ENCODE measurements at regions not wholly inside any gene's neighbourhood (a gene's known extent, or its start where the extent isn't known, plus 50 kb on each side); places are given as distances from the start of the nearest gene placed in this dataset.
A peak's percentile ranks its signal among the peaks of the same experiment; 100 is the strongest.

- TF ChIP-seq ZNF532 (CRISPR knock-in tag; IDR thresholded peaks at IDR 0.05; ENCODE audit: borderline replicate concordance) (no peak), NFE2L1 (CRISPR knock-in tag; IDR thresholded peaks at IDR 0.05) (0 out of 2 replicates have a peak, but pooled peaks have one; percentile 33), HMGXB4 (CRISPR knock-in tag; IDR thresholded peaks at IDR 0.05) (no peak), TP53 (CRISPR knock-in tag; IDR thresholded peaks at IDR 0.05) (0 out of 2 replicates have a peak, but pooled peaks have one; percentile 58)
- TF ChIP-seq, protein P1, sequence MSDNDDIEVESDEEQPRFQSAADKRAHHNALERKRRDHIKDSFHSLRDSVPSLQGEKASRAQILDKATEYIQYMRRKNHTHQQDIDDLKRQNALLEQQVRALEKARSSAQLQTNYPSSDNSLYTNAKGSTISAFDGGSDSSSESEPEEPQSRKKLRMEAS (CRISPR knock-in tag; IDR thresholded peaks at IDR 0.05) = no peak
Observed at GRCh38 chrX:94400488-94400887, 726.5 kb downstream of the FAM133A start (continued).

- H3K4me3 Mint-ChIP-seq = no peak overlapping the region
- peaks cover 31% of the 10 kb centered on the region for H3K9me3 Mint-ChIP-seq
- DNase-seq (ENCODE audit: low spot score) (no peak), ATAC-seq (no peak)
- ChIA-PET POLR2A (no interaction called here), CTCF (no interaction called here)
- peaks cover 40% of the 10 kb centered on the region for H3K36me3 Mint-ChIP-seq
- H3K4me1 Mint-ChIP-seq = peaks cover 10% of the 10 kb centered on the region
- H3K27ac Mint-ChIP-seq = no peak overlapping the region
- H3K27me3 Mint-ChIP-seq (ENCODE audit: low read depth) = no peaks in the 10 kb centered on the region
- TF ChIP-seq, protein P2, sequence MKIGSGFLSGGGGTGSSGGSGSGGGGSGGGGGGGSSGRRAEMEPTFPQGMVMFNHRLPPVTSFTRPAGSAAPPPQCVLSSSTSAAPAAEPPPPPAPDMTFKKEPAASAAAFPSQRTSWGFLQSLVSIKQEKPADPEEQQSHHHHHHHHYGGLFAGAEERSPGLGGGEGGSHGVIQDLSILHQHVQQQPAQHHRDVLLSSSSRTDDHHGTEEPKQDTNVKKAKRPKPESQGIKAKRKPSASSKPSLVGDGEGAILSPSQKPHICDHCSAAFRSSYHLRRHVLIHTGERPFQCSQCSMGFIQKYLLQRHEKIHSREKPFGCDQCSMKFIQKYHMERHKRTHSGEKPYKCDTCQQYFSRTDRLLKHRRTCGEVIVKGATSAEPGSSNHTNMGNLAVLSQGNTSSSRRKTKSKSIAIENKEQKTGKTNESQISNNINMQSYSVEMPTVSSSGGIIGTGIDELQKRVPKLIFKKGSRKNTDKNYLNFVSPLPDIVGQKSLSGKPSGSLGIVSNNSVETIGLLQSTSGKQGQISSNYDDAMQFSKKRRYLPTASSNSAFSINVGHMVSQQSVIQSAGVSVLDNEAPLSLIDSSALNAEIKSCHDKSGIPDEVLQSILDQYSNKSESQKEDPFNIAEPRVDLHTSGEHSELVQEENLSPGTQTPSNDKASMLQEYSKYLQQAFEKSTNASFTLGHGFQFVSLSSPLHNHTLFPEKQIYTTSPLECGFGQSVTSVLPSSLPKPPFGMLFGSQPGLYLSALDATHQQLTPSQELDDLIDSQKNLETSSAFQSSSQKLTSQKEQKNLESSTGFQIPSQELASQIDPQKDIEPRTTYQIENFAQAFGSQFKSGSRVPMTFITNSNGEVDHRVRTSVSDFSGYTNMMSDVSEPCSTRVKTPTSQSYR (CRISPR knock-in tag; IDR thresholded peaks at IDR 0.05) = no peak
- TF ChIP-seq KAT7 (CRISPR knock-in tag; IDR thresholded peaks at IDR 0.05; ENCODE audit: borderline replicate concordance) (no peak), ZNF317 (CRISPR knock-in tag; IDR thresholded peaks at IDR 0.05; ENCODE audit: borderline replicate concordance, low read depth) (no peak), ZBTB43 (CRISPR knock-in tag; IDR thresholded peaks at IDR 0.05) (no peak), EMX1 (CRISPR knock-in tag; IDR thresholded peaks at IDR 0.05) (no peak), NR1H2 (CRISPR knock-in tag; IDR thresholded peaks at IDR 0.05) (no peak), E2F5 (CRISPR knock-in tag; IDR thresholded peaks at IDR 0.05) (no peak), TP53 (CRISPR knock-in tag; IDR thresholded peaks at IDR 0.05) (no peak), CREM (CRISPR knock-in tag; IDR thresholded peaks at IDR 0.05) (no peak), OVOL2 (CRISPR knock-in tag; IDR thresholded peaks at IDR 0.05; ENCODE audit: borderline replicate concordance) (no peak), RELA (CRISPR knock-in tag; IDR thresholded peaks at IDR 0.05; ENCODE audit: borderline replicate concordance) (no peak), FOXP1 (CRISPR knock-in tag; IDR thresholded peaks at IDR 0.05; ENCODE audit: borderline replicate concordance) (no peak)
- TF ChIP-seq, protein P3, sequence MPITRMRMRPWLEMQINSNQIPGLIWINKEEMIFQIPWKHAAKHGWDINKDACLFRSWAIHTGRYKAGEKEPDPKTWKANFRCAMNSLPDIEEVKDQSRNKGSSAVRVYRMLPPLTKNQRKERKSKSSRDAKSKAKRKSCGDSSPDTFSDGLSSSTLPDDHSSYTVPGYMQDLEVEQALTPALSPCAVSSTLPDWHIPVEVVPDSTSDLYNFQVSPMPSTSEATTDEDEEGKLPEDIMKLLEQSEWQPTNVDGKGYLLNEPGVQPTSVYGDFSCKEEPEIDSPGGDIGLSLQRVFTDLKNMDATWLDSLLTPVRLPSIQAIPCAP (CRISPR knock-in tag; IDR thresholded peaks at IDR 0.05) = no peak
- TF ChIP-seq, protein P4, sequence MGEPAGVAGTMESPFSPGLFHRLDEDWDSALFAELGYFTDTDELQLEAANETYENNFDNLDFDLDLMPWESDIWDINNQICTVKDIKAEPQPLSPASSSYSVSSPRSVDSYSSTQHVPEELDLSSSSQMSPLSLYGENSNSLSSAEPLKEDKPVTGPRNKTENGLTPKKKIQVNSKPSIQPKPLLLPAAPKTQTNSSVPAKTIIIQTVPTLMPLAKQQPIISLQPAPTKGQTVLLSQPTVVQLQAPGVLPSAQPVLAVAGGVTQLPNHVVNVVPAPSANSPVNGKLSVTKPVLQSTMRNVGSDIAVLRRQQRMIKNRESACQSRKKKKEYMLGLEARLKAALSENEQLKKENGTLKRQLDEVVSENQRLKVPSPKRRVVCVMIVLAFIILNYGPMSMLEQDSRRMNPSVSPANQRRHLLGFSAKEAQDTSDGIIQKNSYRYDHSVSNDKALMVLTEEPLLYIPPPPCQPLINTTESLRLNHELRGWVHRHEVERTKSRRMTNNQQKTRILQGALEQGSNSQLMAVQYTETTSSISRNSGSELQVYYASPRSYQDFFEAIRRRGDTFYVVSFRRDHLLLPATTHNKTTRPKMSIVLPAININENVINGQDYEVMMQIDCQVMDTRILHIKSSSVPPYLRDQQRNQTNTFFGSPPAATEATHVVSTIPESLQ (CRISPR knock-in tag; IDR thresholded peaks at IDR 0.05) = no peak
Observed at GRCh38 chrX:94401426-94401825, 727.4 kb downstream of the FAM133A start.

Measured in WTC11 (cell line).